LHCN-M2 (cell line): ENCODE measurements at regions not wholly inside any gene's neighbourhood (a gene's known extent, or its start where the extent isn't known, plus 50 kb on each side); places are given as distances from the start of the nearest gene placed in this dataset.
"Not testable (repeated sequence)": the region's sequence is repeated elsewhere in the genome, so short reads cannot be mapped to it uniquely, and the experiment has no call there.

Experiments
- DNase-seq: peaks from one replicate; pipeline ENCODE4 v3.0.0-alpha.2; 2012; ENCODE audit warnings: low read depth

DNA sequence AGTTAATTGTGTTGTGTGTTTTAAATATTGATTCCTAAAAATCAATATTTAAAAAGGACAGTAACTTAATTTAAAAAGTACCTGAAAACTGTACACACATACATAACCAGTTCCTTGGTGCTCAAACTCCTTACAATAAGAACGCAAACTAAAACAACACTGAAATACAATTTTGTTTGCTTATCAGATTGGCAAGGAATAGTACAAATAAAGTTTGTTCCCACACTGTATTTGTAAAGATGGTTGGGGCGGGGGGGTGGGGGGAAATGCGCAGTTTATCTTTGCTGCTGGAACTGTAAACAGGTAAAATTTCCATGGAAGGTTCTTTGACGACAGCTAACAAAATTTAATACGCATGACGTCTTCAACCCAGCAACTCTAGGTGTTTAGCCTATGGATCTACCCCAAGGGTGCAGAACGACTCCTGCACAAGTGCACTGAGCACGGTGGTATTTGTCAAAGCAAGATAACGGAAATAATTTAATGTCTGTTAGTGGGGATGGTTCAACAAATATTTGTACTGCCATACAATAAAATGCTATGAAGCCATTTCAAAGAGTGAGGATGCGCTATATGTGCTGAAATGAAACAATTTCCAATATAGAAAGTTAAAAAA is 96.5 kb downstream of the ING1 start:
- no peak for DNase-seq

GRCh38 chr13:110811008-110811720 is 97.7 kb downstream of the ING1 start:
- DNase-seq = no peak

DNA sequence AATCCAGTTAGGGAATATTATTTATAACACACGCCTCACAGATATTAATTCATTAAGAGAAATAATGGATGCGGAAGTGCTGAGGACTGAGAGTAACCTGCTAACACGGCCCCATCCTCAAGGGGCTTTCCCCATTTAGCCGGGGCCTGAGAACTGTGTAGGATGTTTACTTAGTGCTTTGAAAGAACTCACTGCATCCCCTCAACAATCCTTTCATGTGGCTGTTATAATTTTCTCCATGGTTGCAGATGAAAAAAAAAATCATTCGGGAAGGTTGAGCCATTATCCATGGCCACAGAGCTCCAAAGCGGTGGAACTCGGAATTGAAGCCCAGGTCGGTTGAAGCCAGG is 98.2 kb downstream of the ING1 start:
- no peak for DNase-seq

DNA sequence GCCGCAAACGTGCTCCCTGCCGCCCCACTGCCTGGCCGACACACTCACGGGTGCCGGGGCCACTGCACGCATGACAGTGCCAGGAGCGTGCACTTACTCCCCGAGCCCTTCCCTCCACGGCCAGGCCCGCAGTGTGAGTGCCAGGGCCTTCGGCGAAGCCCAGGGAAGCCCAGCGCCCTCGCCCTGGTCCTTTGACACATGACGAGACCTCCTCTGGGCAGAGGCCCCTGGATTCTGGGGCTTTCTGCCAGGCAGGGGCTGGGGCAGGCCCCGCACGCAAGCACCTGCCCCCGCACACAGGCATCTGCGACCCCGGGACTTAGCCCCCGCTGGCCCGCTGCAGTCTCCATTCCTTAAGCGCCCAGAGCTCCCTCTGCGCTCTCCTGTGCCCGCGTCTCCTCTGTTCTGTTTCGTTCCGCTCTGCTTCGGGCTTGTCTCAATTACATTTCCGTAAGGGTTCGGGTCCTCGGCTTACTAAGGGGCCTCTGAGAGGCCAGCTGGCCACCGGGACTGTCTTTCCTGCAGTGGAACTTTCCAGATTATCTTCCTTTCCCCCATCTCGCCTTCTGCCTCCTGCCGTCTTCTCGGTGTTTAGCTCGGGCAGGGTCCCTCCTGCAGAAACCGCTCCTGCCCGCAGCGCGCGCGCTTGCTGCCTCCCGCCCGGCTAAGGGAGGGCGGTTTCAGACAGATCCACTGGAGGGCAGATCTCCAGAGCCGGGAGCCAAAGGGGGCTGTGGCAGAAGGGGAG is 98.8 kb downstream of the ING1 start:
- peak; percentile 5 for DNase-seq

DNA sequence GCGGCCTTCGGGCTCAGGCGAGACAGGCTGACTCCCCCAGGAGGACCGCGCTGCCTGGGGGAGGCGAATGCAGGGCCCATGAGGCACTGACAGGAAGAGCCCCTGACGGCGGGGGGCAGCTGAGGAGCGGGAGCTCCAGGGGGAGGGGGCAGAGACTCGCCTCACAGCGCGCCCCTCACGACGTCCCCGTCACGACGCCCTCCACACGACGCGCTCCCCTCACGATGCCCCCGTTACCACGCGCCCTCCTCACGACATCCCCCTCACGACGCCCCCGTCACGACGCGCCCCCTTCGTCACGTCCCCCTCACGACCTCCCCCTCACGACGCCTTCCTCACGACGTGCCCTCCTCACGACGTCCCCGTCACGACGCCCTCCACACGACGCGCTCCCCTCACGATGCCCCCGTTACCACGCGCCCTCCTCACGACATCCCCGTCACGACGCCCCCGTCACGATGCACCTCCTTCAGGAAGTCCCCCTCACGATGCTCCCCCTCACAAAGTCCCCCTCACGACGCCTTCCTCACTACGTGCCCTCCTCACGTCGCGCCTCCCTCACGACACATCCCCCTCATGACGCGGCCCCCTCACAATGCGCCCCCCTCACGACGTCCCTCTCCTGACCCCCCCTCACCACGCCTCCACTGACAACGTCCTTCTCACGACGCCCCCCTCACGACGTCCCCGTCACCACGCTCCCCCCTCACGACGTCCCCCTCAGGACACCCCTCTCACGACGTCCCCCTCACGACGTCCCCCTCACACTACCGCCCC is 99.6 kb downstream of the ING1 start:
- DNase-seq = no peak

GRCh38 chr13:110813646-110814624 is 100.4 kb downstream of the ING1 start:
- DNase-seq = peak; percentile 6

GRCh38 chr13:110815471-110816204 is 99.2 kb downstream of the ANKRD10 start:
- peak; percentile 44 for DNase-seq

GRCh38 chr13:110816500-110816899 is 98.4 kb downstream of the ANKRD10 start:
- no peak for DNase-seq

DNA sequence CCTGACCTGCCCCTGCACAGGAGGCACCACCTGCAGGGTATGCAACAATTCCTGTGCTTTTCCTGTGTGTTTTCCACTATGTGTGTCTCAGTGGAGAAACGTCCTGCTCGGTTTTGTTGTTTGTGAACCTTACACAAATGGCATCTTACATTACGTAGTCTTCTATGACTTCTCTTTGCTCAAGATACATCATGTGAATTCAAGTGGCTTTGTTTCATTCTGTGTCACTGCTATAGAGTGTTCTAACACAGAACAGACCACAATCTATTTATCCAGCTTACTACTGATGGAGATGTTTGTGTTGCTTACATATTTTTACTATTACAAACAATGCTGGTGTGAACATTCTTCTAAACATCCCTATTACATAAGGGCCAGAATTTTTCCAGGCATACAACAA is 97.7 kb downstream of the ANKRD10 start:
- DNase-seq = no peak

DNA sequence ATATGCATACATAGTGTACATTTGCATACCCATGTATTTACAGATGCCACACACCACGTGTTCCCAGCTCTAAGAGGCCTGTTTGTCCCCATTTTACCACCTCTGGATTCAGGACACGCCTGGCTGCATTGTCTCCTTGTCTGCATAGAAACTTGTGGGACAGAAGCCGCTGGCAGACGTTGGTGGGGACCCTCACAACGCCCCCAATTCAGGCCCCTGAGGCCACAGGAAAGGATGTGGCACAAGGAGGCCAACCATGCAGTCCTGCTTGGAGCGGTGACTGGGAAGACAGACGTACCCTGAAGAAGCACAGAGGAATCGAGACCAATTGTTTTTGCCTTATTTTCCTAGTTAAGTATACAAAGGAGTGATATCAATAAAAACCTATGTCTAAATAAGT is 96.1 kb downstream of the ANKRD10 start:
- DNase-seq = no peak

DNA sequence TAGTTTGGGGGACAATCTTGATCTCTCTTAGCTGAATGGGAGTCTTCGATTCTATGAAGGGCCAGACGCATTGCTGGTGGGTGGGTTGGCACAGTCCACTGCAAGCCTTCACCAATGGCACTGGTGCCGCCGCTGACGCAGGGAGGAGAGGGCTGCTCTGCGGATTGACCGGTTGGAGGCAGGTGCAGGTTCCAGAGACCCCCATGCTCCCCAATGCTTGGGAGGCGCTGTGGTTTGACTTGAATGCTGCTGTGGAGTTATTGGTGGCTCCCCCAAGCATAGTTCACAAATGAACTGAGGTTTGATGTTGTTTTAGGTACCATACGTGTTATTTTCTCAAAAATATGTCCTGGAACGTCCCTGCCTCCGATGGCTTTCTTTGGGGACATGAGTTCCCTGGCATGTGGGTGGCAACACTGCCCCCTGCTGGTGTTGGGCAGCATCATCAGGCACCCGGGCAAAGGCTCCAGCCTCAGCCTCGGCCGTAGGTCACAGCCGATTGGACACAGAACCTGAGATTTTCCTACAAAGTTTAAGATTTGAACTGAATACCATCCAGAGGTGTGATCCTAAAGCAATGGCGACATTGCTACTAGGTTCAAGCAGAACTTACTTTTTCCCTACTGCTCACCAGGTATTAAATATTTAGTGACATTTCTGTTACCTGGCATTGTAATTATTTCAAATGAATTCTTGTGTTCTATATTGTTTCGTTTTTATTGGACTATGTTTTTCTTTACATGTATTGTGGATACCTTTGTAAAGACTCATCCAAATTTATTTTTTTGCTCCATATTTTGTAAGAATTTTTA is 95.5 kb downstream of the ANKRD10 start:
- DNase-seq = peak; percentile 56

GRCh38 chr13:110820322-110820721 is 94.5 kb downstream of the ANKRD10 start:
- no peak for DNase-seq

GRCh38 chr13:110821837-110822668 is 92.8 kb downstream of the ANKRD10 start:
- not testable (repeated sequence) for DNase-seq

- DNase-seq = no peak
These were observed 92.3 kb downstream of the ANKRD10 start for GRCh38 chr13:110822669-110822945.

DNA sequence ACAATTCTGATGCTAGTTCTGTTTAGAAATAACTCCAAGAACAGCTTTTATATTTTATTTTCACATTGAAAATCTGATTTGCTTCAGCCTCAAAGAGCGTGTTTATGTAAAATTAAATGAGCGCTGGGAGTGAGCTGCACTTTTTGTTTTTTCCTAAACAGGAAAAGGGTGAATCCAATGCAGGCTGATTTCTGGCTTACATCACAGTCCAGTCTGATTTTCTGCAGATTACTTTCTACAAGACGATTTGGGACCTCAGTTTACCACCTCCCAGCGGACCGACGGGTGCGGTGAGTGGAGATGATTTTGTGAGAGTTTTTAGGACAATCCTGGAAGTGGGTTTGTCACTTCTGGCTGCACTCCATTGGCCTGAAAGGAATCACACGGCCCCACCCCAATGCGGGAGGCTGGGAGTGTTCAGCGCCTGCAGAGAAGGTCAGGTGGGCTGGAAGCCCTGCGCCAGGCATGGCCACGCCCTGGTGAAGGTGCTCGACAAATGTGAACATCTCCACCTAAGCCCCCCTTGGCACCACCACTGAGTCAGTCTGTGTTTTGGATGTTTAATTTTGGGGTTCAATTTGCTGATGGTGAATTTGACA is 90.1 kb downstream of the ANKRD10 start:
- no peak for DNase-seq

DNA sequence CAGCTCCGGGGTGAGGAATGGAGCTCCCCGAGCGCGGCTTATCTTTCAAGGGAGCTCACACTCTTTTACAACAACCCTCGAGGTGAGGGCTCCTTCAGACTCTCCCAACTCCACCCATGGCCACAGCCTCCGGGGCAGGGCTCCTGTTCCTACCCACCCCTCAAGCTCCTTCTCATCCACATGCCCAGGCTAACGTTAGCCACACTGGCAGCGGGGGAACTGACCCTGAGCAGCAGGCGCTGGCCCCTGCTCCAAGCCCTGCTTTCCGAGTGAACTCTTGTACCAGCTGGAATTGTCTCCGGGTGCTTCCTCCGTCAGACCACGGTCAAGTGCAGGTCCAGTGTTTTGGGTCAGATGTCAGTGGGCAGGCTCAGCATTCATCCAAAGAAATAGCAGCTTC is 89.4 kb downstream of the ANKRD10 start:
- no peak for DNase-seq

DNA sequence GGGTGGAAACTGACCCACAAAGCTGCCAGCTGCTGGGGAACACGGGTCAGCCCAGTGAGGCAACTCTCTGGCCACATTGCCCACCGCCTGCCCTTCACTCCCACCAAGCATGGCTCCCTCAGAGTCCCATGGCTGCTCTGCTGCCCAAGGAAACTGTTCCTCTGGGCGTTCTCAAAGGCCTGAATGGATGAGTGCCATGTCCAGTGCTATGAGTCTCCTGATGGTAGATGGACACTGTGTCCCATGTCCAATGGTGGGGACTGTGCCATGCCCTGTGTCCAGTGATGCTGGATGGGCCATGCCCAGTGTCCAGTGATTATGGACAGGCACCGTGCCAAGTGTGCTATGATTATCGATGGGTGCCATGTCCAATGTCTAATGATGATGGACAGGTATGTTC is 88.8 kb downstream of the ANKRD10 start:
- no peak for DNase-seq
